Hypothalamus (tissue), 51 donors: ENCODE measurements at regions not wholly inside any gene's neighbourhood (a gene's known extent, or its start where the extent isn't known, plus 50 kb on each side); places are given as distances from the start of the nearest gene placed in this dataset.

Experiments used
- DNase-seq, 51 donors: peaks; one replicate each; lab custom pipeline; 2025; lab: John Stamatoyannopoulos, UW

GRCh38 chr12:65756956-65757511 is 67.2 kb upstream of the HMGA2 start:
- no peak for DNase-seq

DNA sequence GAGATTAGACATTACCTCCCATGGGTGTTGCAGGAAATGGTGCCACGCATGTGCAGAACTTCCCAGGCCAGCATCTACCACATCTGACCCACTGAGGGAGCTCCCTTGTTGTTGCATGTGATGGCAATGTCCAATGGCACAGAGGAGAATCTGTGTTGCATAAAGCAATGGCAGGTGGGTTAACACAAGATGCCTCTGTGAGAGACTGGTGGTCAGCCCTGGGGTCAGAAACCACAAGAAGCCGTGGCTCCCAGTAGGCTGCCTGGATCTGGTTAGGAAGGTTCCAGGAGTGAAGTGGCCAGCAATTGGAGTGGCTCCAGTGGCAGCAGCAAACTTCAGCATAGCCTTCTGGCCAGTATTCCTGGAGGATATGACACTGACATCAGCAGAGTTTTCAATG is 65.9 kb upstream of the HMGA2 start:
- no peak for DNase-seq

GRCh38 chr12:65759735-65760134 is 64.5 kb upstream of the HMGA2 start:
- DNase-seq: no peak

DNA sequence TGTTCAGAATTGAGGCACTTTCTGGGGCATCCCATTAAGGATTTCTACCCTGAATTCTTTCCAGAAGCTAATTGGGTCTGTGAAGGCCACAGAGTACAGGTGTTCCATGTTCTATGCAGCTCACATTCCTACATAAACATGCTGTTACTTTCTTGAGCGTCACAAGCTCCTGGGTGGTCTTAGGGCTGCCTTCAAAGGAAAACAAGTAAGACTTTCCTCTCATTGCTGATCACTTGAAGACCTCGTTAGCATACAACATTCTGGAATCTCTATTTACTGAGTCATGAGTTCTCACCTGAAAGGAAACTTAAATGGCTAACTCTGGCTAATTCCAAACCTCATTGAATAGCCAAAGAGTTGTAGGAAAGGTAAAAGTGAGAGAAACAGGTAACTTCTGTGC is 63.0 kb upstream of the HMGA2 start:
- DNase-seq: no peak

DNA sequence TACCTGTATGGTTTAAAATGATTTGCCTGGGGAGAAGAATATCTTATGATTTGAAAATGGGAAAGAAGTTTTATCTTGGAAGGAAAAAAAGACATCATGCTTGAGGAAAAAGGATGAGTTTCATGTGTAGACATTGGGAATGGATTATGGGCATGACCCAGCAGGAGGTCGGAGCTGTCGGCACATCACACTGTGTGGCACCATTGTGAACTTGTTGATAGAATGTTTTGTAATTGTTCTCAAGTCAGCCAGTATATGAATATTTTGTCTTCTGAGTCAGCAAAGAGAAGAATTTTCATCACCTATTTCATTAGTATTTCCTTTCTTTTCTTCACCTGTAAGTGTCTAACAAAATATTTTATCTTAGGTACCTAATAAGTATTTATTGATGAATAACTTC is 60.0 kb upstream of the HMGA2 start:
- DNase-seq: no peak

GRCh38 chr12:65765436-65765813 is 58.9 kb upstream of the HMGA2 start:
- no peak for DNase-seq

DNA sequence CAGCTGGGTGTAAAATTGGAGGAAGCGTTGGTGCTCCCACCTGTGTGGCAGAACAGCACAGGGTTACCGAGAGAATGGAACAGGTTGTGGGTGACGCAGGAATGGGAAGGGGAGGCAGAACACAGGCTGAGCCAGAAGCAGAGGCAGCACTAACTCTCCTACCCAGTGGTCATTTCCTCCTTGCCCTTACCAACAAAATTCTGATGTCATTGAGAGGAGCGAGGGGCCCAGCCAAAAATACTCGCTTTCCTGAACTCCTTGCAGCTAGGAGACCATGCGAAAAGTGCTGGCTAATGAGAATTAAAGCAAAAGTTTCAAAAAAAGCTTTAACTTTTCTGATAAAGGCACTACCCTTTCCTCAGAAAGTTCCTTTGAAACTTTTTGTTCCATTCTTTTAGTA is 54.4 kb upstream of the HMGA2 start:
- DNase-seq: no peak
